ENCODE measurements at regions not wholly inside any gene's neighbourhood (a gene's known extent, or its start where the extent isn't known, plus 50 kb on each side); places are given as distances from the start of the nearest gene placed in this dataset.

DNA sequence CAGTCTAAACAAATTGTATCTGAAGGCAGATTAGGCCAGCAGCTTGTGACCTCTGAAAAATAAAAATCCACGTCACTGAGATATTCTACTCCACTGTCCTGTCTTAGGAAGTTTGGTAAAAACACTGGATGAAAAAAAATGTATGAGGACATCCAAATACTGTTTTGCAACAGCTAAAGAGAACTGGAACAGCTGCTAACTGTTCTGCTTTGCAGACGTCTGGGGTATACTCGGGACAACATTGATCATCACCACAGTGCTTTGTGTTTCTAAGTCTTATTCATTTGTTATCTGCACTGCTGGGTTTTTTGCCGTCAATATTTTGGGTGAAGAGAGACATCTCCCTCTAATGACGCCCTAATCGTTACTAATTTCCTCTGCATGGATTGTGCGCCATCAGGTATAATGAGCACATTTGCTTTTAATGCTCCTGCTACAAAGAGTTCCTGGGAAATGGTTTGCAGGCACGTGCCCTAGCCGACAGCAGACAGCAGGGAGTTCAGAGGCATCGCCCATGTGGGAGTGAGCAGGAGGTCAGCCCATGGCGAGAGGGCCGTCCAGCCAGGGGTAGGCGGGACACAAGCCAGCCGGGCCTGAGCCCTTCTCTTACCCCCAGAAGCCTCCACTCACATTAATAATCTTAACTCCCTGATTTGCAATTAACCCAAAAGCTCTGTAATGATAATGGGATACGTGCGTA, 87.0 kb downstream of the CBLN1 start:
- DNase-seq (ENCODE audit: low spot score): no peak
- TF ChIP-seq, protein P1, sequence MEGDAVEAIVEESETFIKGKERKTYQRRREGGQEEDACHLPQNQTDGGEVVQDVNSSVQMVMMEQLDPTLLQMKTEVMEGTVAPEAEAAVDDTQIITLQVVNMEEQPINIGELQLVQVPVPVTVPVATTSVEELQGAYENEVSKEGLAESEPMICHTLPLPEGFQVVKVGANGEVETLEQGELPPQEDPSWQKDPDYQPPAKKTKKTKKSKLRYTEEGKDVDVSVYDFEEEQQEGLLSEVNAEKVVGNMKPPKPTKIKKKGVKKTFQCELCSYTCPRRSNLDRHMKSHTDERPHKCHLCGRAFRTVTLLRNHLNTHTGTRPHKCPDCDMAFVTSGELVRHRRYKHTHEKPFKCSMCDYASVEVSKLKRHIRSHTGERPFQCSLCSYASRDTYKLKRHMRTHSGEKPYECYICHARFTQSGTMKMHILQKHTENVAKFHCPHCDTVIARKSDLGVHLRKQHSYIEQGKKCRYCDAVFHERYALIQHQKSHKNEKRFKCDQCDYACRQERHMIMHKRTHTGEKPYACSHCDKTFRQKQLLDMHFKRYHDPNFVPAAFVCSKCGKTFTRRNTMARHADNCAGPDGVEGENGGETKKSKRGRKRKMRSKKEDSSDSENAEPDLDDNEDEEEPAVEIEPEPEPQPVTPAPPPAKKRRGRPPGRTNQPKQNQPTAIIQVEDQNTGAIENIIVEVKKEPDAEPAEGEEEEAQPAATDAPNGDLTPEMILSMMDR (IDR thresholded peaks at IDR 0.05; ENCODE audit: extremely low read depth, insufficient read depth, missing control alignments): no peak
- in situ Hi-C loops (cut with MboI; ENCODE audit: low pct_unique_long_range_greater_than_20kb, low sequenced_read_pairs, unreplicated experiment): no loop called here

DNA sequence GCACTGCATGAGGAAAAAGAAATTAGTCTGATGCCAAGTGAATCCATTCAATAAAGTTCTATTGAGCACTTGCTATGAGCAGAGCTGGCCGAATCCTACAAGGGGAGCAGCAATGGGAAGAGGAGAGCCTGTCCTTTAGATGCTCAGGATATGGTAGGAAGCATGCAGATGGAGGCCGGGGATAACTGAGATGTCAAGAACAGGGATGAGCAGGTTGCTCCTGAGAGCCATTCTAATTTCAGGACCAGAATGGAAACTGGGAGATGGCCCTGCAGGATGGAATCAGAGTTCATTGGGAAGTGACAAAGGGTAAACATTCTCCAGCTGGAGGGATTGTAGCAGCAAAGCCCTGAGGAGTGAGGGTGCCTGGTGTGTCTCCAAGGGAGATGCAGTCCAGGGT, 88.0 kb downstream of the CBLN1 start:
- in situ Hi-C loops (cut with MboI; ENCODE audit: low pct_unique_long_range_greater_than_20kb, low sequenced_read_pairs, unreplicated experiment): no loop called here
- TF ChIP-seq, protein P1 (IDR thresholded peaks at IDR 0.05; ENCODE audit: extremely low read depth, insufficient read depth, missing control alignments): no peak
- DNase-seq (ENCODE audit: low spot score): no peak

DNA sequence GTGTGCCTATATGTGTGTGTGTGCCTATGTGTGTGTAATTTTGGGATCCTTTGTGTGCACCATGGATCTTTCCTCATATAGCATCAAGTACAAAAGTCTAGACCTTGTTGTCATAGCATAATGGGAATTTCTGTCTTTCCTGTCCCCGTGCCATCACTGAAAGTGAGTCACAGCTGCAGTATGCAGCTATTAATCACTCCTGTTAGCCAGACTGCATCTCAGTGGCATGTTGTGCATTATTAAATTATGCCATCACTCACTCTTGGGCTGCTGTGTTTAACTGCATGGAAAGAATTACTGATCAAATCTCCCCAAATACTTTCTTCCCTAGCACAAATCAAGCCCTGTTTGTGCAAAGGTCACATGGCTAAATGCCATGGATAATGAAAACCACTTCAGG, 92.4 kb downstream of the CBLN1 start:
- TF ChIP-seq, protein P1 (IDR thresholded peaks at IDR 0.05; ENCODE audit: extremely low read depth, insufficient read depth, missing control alignments): no peak
- DNase-seq (ENCODE audit: low spot score): no peak
- in situ Hi-C loops (cut with MboI; ENCODE audit: low pct_unique_long_range_greater_than_20kb, low sequenced_read_pairs, unreplicated experiment): no loop called here

DNA sequence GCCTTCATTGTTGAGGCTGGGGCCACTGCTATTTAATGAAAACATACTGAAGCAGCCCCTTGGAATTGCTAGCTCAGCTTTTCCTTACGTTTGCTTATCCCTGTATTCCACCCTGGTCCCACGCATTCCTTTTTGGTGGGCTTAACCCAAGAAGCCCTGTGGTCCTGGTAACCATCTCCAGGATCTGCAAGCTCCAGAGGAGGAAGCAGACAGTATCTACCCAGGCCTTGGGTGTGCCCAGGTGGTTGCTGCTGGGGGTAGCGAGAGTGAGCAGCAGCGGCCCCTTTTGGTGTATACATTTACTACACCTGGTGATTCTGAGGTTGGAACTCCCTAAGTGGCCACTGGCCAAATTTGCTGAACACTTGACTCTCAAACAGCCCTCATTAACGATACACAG, 97.7 kb downstream of the CBLN1 start:
- no peak for DNase-seq (ENCODE audit: low spot score)
- in situ Hi-C loops (cut with MboI; ENCODE audit: low pct_unique_long_range_greater_than_20kb, low sequenced_read_pairs, unreplicated experiment): no loop called here
- TF ChIP-seq, protein P1 (IDR thresholded peaks at IDR 0.05; ENCODE audit: extremely low read depth, insufficient read depth, missing control alignments): peak; percentile 37

DNA sequence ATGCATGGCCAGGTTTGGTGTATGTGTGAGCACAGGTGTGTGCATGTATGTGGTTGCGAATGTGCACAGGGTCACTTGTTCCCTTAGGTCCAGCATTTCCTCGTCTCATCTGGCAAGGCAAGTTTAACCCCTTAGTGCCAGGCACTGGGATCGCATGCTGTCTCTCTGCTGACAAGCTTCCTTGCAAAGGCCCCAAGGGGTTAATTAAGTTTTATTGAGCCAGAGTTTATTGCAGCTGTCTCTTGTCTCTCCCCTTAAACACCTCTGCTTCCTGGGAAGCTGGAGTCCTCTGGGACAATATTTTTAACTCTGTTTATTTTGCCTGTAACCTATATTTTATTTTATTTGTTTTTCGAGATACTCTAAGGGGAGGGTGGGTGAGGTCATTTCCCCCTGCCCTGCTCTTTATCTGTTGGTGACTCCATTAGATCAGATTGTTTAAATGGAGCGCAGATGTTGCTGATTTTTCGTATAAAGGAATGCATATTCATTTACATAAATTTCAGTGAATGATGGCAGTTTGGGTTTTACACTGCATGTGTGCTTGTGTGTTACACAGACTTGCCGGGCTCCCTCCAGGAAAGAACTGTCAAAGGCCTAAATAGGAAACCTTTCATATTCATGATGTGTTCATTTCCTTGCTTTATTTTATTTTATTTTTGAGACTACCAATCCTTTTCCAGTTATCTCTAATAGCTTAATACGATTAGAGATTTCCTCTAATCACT, 99.7 kb downstream of the CBLN1 start:
- DNase-seq (ENCODE audit: low spot score): no peak
- TF ChIP-seq, protein P1 (IDR thresholded peaks at IDR 0.05; ENCODE audit: extremely low read depth, insufficient read depth, missing control alignments): no peak
- in situ Hi-C loops (cut with MboI; ENCODE audit: low pct_unique_long_range_greater_than_20kb, low sequenced_read_pairs, unreplicated experiment): no loop called here

DNA sequence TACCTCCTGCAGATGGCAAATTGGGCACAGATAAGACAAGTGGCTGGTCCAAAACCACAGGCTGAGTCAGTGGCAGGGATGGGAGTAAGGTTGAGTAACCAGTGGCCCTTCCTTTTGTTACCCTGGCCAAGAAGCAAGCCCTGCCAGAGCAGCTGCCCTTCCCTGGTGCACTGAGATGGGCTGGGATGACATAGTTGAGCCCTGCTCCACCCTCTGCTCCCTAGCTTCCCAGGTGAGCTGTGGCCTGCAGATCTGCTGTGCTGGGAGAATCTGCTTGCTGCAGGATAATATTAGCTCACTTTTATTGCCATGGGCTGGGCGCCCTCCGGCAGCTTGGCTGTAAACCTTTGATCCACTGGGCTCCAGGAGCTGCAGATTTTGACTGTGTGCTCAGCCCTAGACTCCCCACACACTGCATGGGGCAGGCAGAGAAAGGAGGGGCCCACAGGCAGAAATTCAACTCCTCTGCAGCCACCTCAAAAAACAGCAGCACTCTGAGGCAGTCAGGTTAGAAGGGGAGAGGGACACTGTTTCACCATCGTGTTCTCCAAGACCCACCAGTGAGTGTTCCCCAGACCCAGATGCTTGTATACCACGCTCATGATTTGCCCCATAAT, 101.8 kb downstream of the CBLN1 start:
- TF ChIP-seq, protein P1 (IDR thresholded peaks at IDR 0.05; ENCODE audit: extremely low read depth, insufficient read depth, missing control alignments): no peak
- DNase-seq (ENCODE audit: low spot score): no peak
- in situ Hi-C loops (cut with MboI; ENCODE audit: low pct_unique_long_range_greater_than_20kb, low sequenced_read_pairs, unreplicated experiment): no loop called here
